H1 (cell line): ENCODE measurements at regions not wholly inside any gene's neighbourhood (a gene's known extent, or its start where the extent isn't known, plus 50 kb on each side); places are given as distances from the start of the nearest gene placed in this dataset.

Source experiments
- CTCF ChIA-PET: fragments of 300-600 bp; sonication (Branson Sonifier 250); formaldehyde crosslinking; loops from one replicate; lab custom pipeline; 2021; ENCODE audit not compliant: partially characterized antibody; lab: Charles Lee
- POLR2A ChIA-PET: fragments of 300-600 bp; sonication (Branson Sonifier 250); formaldehyde crosslinking; loops from one replicate; lab custom pipeline; 2021; ENCODE audit warnings: inconsistent platforms; ENCODE audit not compliant: partially characterized antibody; lab: Charles Lee
- DNase-seq, 2 experiments: peaks; one replicate each; pipeline versions ENCODE4 v3.0.0 to v3.0.0-alpha.2; 2010 to 2022; ENCODE audit warnings: low spot score in 2 of 2, low read depth in 1 of 2, mixed read lengths in 1 of 2
- FAIRE-seq: peaks from 2 replicates; lab custom pipeline; 2011; peaks lifted over from hg19 to GRCh38; lab: Jason Lieb, UNC
- H2AFZ ChIP-seq: 2 replicates; pipeline ENCODE4 v1.8.1; 2012; ENCODE audit warnings: low read length, inconsistent platforms
- H2AK5ac ChIP-seq: 2 replicates; pipeline ENCODE4 v1.6.1; 2013; ENCODE audit warnings: low read depth, low read length
- H2BK120ac ChIP-seq: replicated peaks from 2 replicates; pipeline ENCODE3; 2013; ENCODE audit warnings: low read depth, low read length, inconsistent platforms
- H2BK12ac ChIP-seq: 2 replicates; pipeline ENCODE4 v1.6.1; 2013; ENCODE audit warnings: low read depth, low read length
- H2BK15ac ChIP-seq: 2 replicates; pipeline ENCODE4 v1.6.1; 2013; ENCODE audit warnings: low read length
- H2BK20ac ChIP-seq: 2 replicates; pipeline ENCODE4 v1.6.1; 2013; ENCODE audit warnings: low read length
- H2BK5ac ChIP-seq: 2 replicates; pipeline ENCODE4 v1.6.1; 2013; ENCODE audit warnings: low read depth, low read length
- H3K14ac ChIP-seq: 2 replicates; pipeline ENCODE4 v1.6.1; 2013; ENCODE audit warnings: inconsistent platforms; ENCODE audit not compliant: insufficient read length
- H3K18ac ChIP-seq: 2 replicates; pipeline ENCODE4 v1.6.1; 2013; ENCODE audit warnings: low read length; ENCODE audit errors: extremely low read depth
- H3K23ac ChIP-seq: 2 replicates; pipeline ENCODE4 v1.6.1; 2013; ENCODE audit warnings: inconsistent platforms; ENCODE audit not compliant: insufficient read length
- H3K23me2 ChIP-seq: 2 replicates; pipeline ENCODE4 v1.6.1; 2013; ENCODE audit warnings: low read depth, low read length
- H3K27ac ChIP-seq: 2 replicates; pipeline ENCODE4 v1.6.1; 2011; ENCODE audit warnings: low read depth, low read length, inconsistent platforms
- H3K27me3 ChIP-seq, 4 experiments: replicated peaks in 1 of 4; 1 replicate in 1 of 4; 2 replicates in 3 of 4; pipeline versions ENCODE4 v1.6.1 to v1.8.1; 2011 to 2013; ENCODE audit warnings: low read length in 3 of 4, mild to moderate bottlenecking in 3 of 4, inconsistent platforms in 2 of 4, mixed read lengths in 2 of 4, moderate library complexity in 1 of 4; ENCODE audit not compliant: control insufficient read depth in 3 of 4, insufficient read depth in 3 of 4; ENCODE audit errors: extremely low read depth in 1 of 4
- H3K36me3 ChIP-seq, 4 experiments: 2 replicates each; pipeline versions ENCODE4 v1.6.1 to v1.8.1; 2011 to 2013; ENCODE audit warnings: mild to moderate bottlenecking in 4 of 4, low read length in 3 of 4, moderate library complexity in 2 of 4, control low read depth in 1 of 4, inconsistent platforms in 1 of 4; ENCODE audit not compliant: insufficient read depth in 4 of 4, control insufficient read depth in 2 of 4
- H3K4ac ChIP-seq: replicated peaks from 2 replicates; pipeline ENCODE3; 2013; ENCODE audit warnings: low read length, low read depth, mixed read lengths, inconsistent platforms; ENCODE audit not compliant: insufficient read length
- H3K4me1 ChIP-seq, 4 experiments: replicated peaks in 1 of 4; 1 replicate in 1 of 4; 2 replicates in 3 of 4; pipeline versions ENCODE4 v1.6.1 to v1.8.1; 2011 to 2013; ENCODE audit warnings: low read length in 3 of 4, inconsistent platforms in 2 of 4, mixed read lengths in 1 of 4; ENCODE audit not compliant: insufficient read depth in 4 of 4, control insufficient read depth in 3 of 4
- H3K4me2 ChIP-seq, 2 experiments: 2 replicates each; pipeline versions ENCODE4 v1.6.1 to v1.8.1; 2011 to 2013; ENCODE audit warnings: low read depth in 2 of 2, low read length in 2 of 2, control low read depth in 1 of 2, inconsistent platforms in 1 of 2, mild to moderate bottlenecking in 1 of 2; ENCODE audit not compliant: insufficient read depth in 1 of 2
- H3K4me3 ChIP-seq, 4 experiments: fragments of 200-600, 300-600 bp in 1 of 4; sonication (generic), shearing (Covaris generic), sonication (Bioruptor Twin) in 1 of 4; 2 replicates each; pipeline versions ENCODE4 v1.5.1 to v1.8.1; 2011 to 2016; ENCODE audit warnings: low read length in 4 of 4, low read depth in 3 of 4, control low read depth in 2 of 4, inconsistent platforms in 2 of 4, mild to moderate bottlenecking in 2 of 4, mixed read lengths in 1 of 4, moderate library complexity in 1 of 4; ENCODE audit not compliant: insufficient read depth in 2 of 4; ENCODE audit errors: extremely low read depth in 1 of 4
- H3K56ac ChIP-seq: replicated peaks from 2 replicates; pipeline ENCODE3; 2013; ENCODE audit warnings: low read depth, mild to moderate bottlenecking, mixed read lengths, low read length, inconsistent platforms; ENCODE audit not compliant: insufficient read length
- H3K79me1 ChIP-seq: 2 replicates; pipeline ENCODE4 v1.6.1; 2013; ENCODE audit warnings: low read depth, low read length, control low read depth
- H3K79me2 ChIP-seq, 2 experiments: 2 replicates each; pipeline versions ENCODE4 v1.6.1 to v1.8.1; 2012 to 2013; ENCODE audit warnings: low read length in 2 of 2, mild to moderate bottlenecking in 2 of 2, inconsistent platforms in 1 of 2; ENCODE audit not compliant: insufficient read depth in 2 of 2, control insufficient read depth in 1 of 2
- H3K9ac ChIP-seq, 4 experiments: replicated peaks in 1 of 4; 1 replicate in 1 of 4; 2 replicates in 3 of 4; pipeline versions ENCODE4 v1.6.1 to v1.8.1; 2011 to 2013; ENCODE audit warnings: low read depth in 3 of 4, low read length in 3 of 4, control low read depth in 2 of 4, mild to moderate bottlenecking in 2 of 4, moderate library complexity in 2 of 4, inconsistent platforms in 1 of 4; ENCODE audit errors: extremely low read depth in 1 of 4
- H3K9me3 ChIP-seq, 2 experiments: 2 replicates each; pipeline versions ENCODE4 v1.6.1 to v1.8.1; 2012 to 2013; ENCODE audit warnings: mild to moderate bottlenecking in 2 of 2, moderate library complexity in 2 of 2, control low read depth in 1 of 2, inconsistent platforms in 1 of 2, low read depth in 1 of 2, low read length in 1 of 2, mixed read lengths in 1 of 2; ENCODE audit not compliant: insufficient read depth in 2 of 2
- H4K20me1 ChIP-seq, 2 experiments: replicated peaks in 1 of 2; 2 replicates each; pipeline versions ENCODE3 to v1.8.1; 2011 to 2013; ENCODE audit warnings: inconsistent platforms in 2 of 2, low read length in 2 of 2, mild to moderate bottlenecking in 1 of 2; ENCODE audit not compliant: insufficient read depth in 2 of 2, control insufficient read depth in 1 of 2
- H4K5ac ChIP-seq: 2 replicates; pipeline ENCODE4 v1.6.1; 2013; ENCODE audit warnings: low read length, low read depth, mixed read lengths, inconsistent platforms; ENCODE audit not compliant: insufficient read length
- H4K8ac ChIP-seq: 2 replicates; pipeline ENCODE4 v1.8.0; 2013; ENCODE audit warnings: mild to moderate bottlenecking, moderate library complexity, low read length, inconsistent platforms; ENCODE audit not compliant: insufficient read depth; ENCODE audit errors: extremely low read depth
- H4K91ac ChIP-seq: replicated peaks from 2 replicates; pipeline ENCODE3; 2013; ENCODE audit warnings: low read length, mixed read lengths, inconsistent platforms; ENCODE audit not compliant: insufficient read length
- CHD1 ChIP-seq: IDR thresholded peaks from 2 replicates; pipeline ENCODE4 v1.6.1; 2012; ENCODE audit warnings: low read depth, low read length, improper control_type of control experiment
- SP2 ChIP-seq: IDR thresholded peaks from 2 replicates; pipeline ENCODE4 v1.6.1; 2012; ENCODE audit warnings: mild to moderate bottlenecking, low read length, inconsistent platforms
- SRF ChIP-seq: IDR thresholded peaks from 2 replicates; pipeline ENCODE4 v1.6.1; 2011; ENCODE audit warnings: mild to moderate bottlenecking, low read depth, low read length, moderate library complexity
- TEAD4 ChIP-seq: IDR thresholded peaks from 2 replicates; pipeline ENCODE4 v1.6.1; 2012; ENCODE audit warnings: low read depth, low read length, inconsistent platforms, mixed read lengths
- WGBS, 2 experiments: shearing (Covaris generic) in 1 of 2; methylation state at CpG; one replicate each; pipeline versions ENCODE4 v1.1.6 to v1.1.7; 2013 to 2015; ENCODE audit warnings: low lambda C conversion rate in 2 of 2, mixed read lengths in 2 of 2, inconsistent platforms in 1 of 2, low coverage in 1 of 2, missing lambda C conversion rate in 1 of 2; ENCODE audit not compliant: insufficient replicate concordance in 2 of 2, insufficient coverage in 1 of 2, insufficient read length in 1 of 2; ENCODE audit errors: extremely low coverage in 1 of 2, missing lambda C conversion rate in 1 of 2; 5-methylcytosine and 5-hydroxymethylcytosine counted together
- TF ChIP-seq, protein P1 (sequence below): IDR thresholded peaks from 2 replicates; pipeline ENCODE4 v1.6.1; 2011; ENCODE audit warnings: low read depth, mild to moderate bottlenecking, low read length; ENCODE audit not compliant: insufficient read depth
- TF ChIP-seq, protein P2 (sequence below): IDR thresholded peaks from 2 replicates; pipeline ENCODE4 v1.6.1; 2011; ENCODE audit warnings: low read length, improper control_type of control experiment

- Histone ChIP-seq H3K27ac (no peak overlapping the region), H2BK12ac (no peak overlapping the region), H2BK120ac (no peak overlapping the region), H4K5ac (no peak overlapping the region), H3K56ac (no peak overlapping the region), H3K14ac (no peak overlapping the region), H3K79me2 (no peaks in the 10 kb centered on the region), H3K4me2 (no peak overlapping the region), H3K4me1 (peaks cover 0 to 17% (median 12%) of the 10 kb centered on the region in 4 experiments; a peak in 6 of 7 replicates), H3K9me3 (no peaks in the 10 kb centered on the region), H2BK5ac (no peak overlapping the region), H3K23me2 (peaks cover 4% of the 10 kb centered on the region; the same call in 1 of the 2 replicates), H3K79me1 (no peaks in the 10 kb centered on the region), H3K4ac (peak overlapping the region; percentile 7), H2AK5ac (no peak overlapping the region), H2BK15ac (no peak overlapping the region), H3K4me3 (no peak overlapping the region), H3K18ac (no peak overlapping the region; the same call in 1 of the 2 replicates), H3K27me3 (peaks cover 0 to 7% (median 0%) of the 10 kb centered on the region in 4 experiments; a peak in 3 of 7 replicates), H3K23ac (no peak overlapping the region), H3K9ac (no peak overlapping the region), H2AFZ (no peak overlapping the region), H4K8ac (no peak overlapping the region), H2BK20ac (no peak overlapping the region), H3K36me3 (no peaks in the 10 kb centered on the region), H4K20me1 (no peaks in the 10 kb centered on the region), H4K91ac (peak overlapping the region; percentile 30)
- peak in 1 of 2 experiments; percentile 39 for DNase-seq
- WGBS, 2 experiments: 92% methylated on average over 7 of the region's 7 CpGs; no CpG with 5 or more reads in 1 of the 2 experiments
- ChIA-PET CTCF (interaction anchor here (1.1 to 1.3 kb wide), 2 partner anchors 19 to 111 kb away, joined by 3 read pairs; no protein-coding TSS in a partner anchor), POLR2A (no interaction called here)
- no peak for FAIRE-seq
- no peak for TF ChIP-seq TEAD4
- TF ChIP-seq, protein P1, sequence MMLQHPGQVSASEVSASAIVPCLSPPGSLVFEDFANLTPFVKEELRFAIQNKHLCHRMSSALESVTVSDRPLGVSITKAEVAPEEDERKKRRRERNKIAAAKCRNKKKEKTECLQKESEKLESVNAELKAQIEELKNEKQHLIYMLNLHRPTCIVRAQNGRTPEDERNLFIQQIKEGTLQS: no peak
- no peak for TF ChIP-seq SRF
- TF ChIP-seq CHD1: no peak
- TF ChIP-seq SP2: no peak
- TF ChIP-seq, protein P2, sequence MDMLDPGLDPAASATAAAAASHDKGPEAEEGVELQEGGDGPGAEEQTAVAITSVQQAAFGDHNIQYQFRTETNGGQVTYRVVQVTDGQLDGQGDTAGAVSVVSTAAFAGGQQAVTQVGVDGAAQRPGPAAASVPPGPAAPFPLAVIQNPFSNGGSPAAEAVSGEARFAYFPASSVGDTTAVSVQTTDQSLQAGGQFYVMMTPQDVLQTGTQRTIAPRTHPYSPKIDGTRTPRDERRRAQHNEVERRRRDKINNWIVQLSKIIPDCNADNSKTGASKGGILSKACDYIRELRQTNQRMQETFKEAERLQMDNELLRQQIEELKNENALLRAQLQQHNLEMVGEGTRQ: no peak
Observed at GRCh38 chr10:131451407-131452015, 140.0 kb upstream of the TCERG1L start.
